Erythroblast (primary cell): ENCODE measurements at regions not wholly inside any gene's neighbourhood (a gene's known extent, or its start where the extent isn't known, plus 50 kb on each side); places are given as distances from the start of the nearest gene placed in this dataset.

ENCODE experiments used
- GATA1 ChIP-seq: IDR thresholded peaks from 2 replicates; pipeline ENCODE4 v1.6.1; 2011; ENCODE audit warnings: low read depth, mild to moderate bottlenecking, control low read depth, low read length, moderate library complexity
- POLR2A ChIP-seq: IDR thresholded peaks from 2 replicates; pipeline ENCODE4 v1.6.1; 2011; ENCODE audit warnings: mild to moderate bottlenecking, low read length

DNA sequence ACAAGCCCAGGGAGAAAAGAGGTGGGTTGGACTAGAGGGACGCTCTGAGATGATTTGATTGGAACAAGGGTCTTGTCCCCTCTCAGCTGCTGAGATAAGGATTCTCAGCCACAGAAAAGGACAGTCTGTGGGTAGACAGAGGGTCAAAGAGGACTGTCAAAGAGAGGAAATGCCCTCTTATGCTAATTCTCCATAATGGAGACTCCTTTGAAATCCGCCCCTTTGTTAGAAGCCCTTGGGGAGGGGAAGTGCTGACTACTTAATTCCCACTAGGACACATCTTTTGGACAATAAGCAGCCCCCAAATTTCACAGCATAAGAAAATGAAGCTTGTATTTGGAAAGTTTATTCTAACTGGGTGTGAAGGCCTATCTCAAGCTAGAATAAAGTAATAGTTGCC is 176.6 kb downstream of the KTN1 start:
- TF ChIP-seq POLR2A (no peak), GATA1 (no peak)
